HG03354 (cell line): ENCODE measurements at regions not wholly inside any gene's neighbourhood (a gene's known extent, or its start where the extent isn't known, plus 50 kb on each side); places are given as distances from the start of the nearest gene placed in this dataset.
"Not testable (repeated sequence)": the region's sequence is repeated elsewhere in the genome, so short reads cannot be mapped to it uniquely, and the experiment has no call there.

Experiments used
- ATAC-seq: cut with Tn5 transposase; IDR thresholded peaks from one replicate; pipeline ENCODE4 v1.9.1; 2021; ENCODE audit warnings: mild to moderate bottlenecking; ENCODE audit not compliant: unreplicated experiment, poor library complexity, severe bottlenecking

- ATAC-seq: no peak
These were observed 94.7 kb upstream of the ZNF366 start for GRCh38 chr5:72601861-72602260.

GRCh38 chr5:72600391-72600981 is 93.3 kb upstream of the ZNF366 start:
- no peak for ATAC-seq

GRCh38 chr5:72599519-72600370 is 92.5 kb upstream of the ZNF366 start:
- ATAC-seq: no peak

GRCh38 chr5:72599065-72599433 is 91.8 kb upstream of the ZNF366 start:
- no peak for ATAC-seq

GRCh38 chr5:72598401-72599064 is 91.3 kb upstream of the ZNF366 start:
- no peak for ATAC-seq

GRCh38 chr5:72597456-72597948 is 90.3 kb upstream of the ZNF366 start:
- ATAC-seq: no peak

- ATAC-seq: no peak
These were observed 89.7 kb upstream of the ZNF366 start for GRCh38 chr5:72596956-72597355.

- no peak for ATAC-seq
These were observed 81.4 kb upstream of the ZNF366 start for GRCh38 chr5:72588640-72589039.

- no peak for ATAC-seq
These were observed 80.6 kb upstream of the ZNF366 start for GRCh38 chr5:72587661-72588308.

- ATAC-seq: no peak
These were observed 79.7 kb upstream of the ZNF366 start for GRCh38 chr5:72586788-72587530.

GRCh38 chr5:72584466-72584865 is 77.3 kb upstream of the ZNF366 start:
- ATAC-seq: no peak

GRCh38 chr5:72579290-72579689 is 72.1 kb upstream of the ZNF366 start:
- ATAC-seq: not testable (repeated sequence)

GRCh38 chr5:72572236-72572765 is 65.1 kb upstream of the ZNF366 start:
- ATAC-seq: no peak

- no peak for ATAC-seq
These were observed 62.3 kb upstream of the ZNF366 start for GRCh38 chr5:72569408-72569944.

GRCh38 chr5:72566746-72567145 is 59.5 kb upstream of the ZNF366 start:
- ATAC-seq: no peak

GRCh38 chr5:72565513-72566289 is 58.5 kb upstream of the ZNF366 start:
- no peak for ATAC-seq

- ATAC-seq: no peak
These were observed 55.5 kb upstream of the ZNF366 start for GRCh38 chr5:72562717-72563116.
